ENCODE measurements at regions not wholly inside any gene's neighbourhood (a gene's known extent, or its start where the extent isn't known, plus 50 kb on each side); places are given as distances from the start of the nearest gene placed in this dataset.

GRCh38 chr3:74021449-74021848, 396.7 kb upstream of the PDZRN3 start:
- POLR2A ChIA-PET = no interaction called here

More at GRCh38 chr3:74021449-74021848, 396.7 kb upstream of the PDZRN3 start:
- H3K79me2 ChIP-seq (ENCODE audit: insufficient read depth) = no peaks in the 10 kb centered on the region
- no peaks in the 10 kb centered on the region for H3K36me3 ChIP-seq (replicated peaks in 1 of 2; ENCODE audit: control insufficient read depth in 1 of 2, insufficient read depth in 2 of 2, low read length in 1 of 2)
- H3K9me2 ChIP-seq = no peaks in the 10 kb centered on the region
- H3K9me3 ChIP-seq = no peaks in the 10 kb centered on the region
- no peaks in the 10 kb centered on the region for H4K20me1 ChIP-seq (ENCODE audit: insufficient read depth)
- no peak for TF ChIP-seq SIN3A (IDR thresholded peaks at IDR 0.05; ENCODE audit: borderline replicate concordance, low read depth, low read length)
- no peak for TF ChIP-seq JUND (IDR thresholded peaks at IDR 0.05)
- TF ChIP-seq CTCF (IDR thresholded peaks at IDR 0.05) = no peak
- no peak for TF ChIP-seq ZBTB33 (IDR thresholded peaks at IDR 0.05; ENCODE audit: borderline replicate concordance, low read depth)
- TF ChIP-seq USF1 (IDR thresholded peaks at IDR 0.05; ENCODE audit: borderline replicate concordance, low read depth) = no peak
- TF ChIP-seq TCF12 (IDR thresholded peaks at IDR 0.05) = no peak
- TF ChIP-seq USF2 (IDR thresholded peaks at IDR 0.05; ENCODE audit: borderline replicate concordance, low read depth, low read length) = no peak
- no peak for TF ChIP-seq GATA2 (CRISPR knock-in tag; IDR thresholded peaks at IDR 0.05)
- TF ChIP-seq RCOR1 (IDR thresholded peaks at IDR 0.05; ENCODE audit: low read length) = no peak
- no peak for TF ChIP-seq SMC3 (IDR thresholded peaks at IDR 0.05; ENCODE audit: low read depth, low read length)
- no peak for TF ChIP-seq GABPA (IDR thresholded peaks at IDR 0.05; ENCODE audit: low read depth)
- TF ChIP-seq RXRA (IDR thresholded peaks at IDR 0.05; ENCODE audit: borderline replicate concordance, low read depth) = no peak
- no peak for TF ChIP-seq NFIC (IDR thresholded peaks at IDR 0.05; ENCODE audit: borderline replicate concordance)
- TF ChIP-seq TAF1 (IDR thresholded peaks at IDR 0.05; ENCODE audit: borderline replicate concordance, low read depth, low read length) = no peak
- TF ChIP-seq CHD2 (IDR thresholded peaks at IDR 0.05; ENCODE audit: low read length, partially characterized antibody) = no peak
- TF ChIP-seq MXI1 (IDR thresholded peaks at IDR 0.05; ENCODE audit: low read depth, low read length) = no peak
- H3F3A ChIP-seq (replicated peaks; ENCODE audit: insufficient read depth) = no peaks in the 10 kb centered on the region
- no peak overlapping the region for H3K4me3 ChIP-seq (ENCODE audit: low read depth in 2 of 2, low read length in 1 of 2)
- no peak overlapping the region for H3K4me2 ChIP-seq
- CTCF ChIA-PET = no interaction called here
- H3K27ac ChIP-seq (ENCODE audit: low read depth in 2 of 2, low read length in 1 of 2) = no peak overlapping the region
- 46% methylated on average over 2 of the region's 2 CpGs for WGBS (ENCODE audit: low lambda C conversion rate)
- no peak for DNase-seq
- H3K9ac ChIP-seq = no peak overlapping the region
- H3K4me1 ChIP-seq (ENCODE audit: control insufficient read depth in 1 of 2, insufficient read depth in 2 of 2, low read depth in 1 of 2, low read length in 1 of 2) = no peaks in the 10 kb centered on the region
- H2AFZ ChIP-seq (ENCODE audit: low read depth) = no peak overlapping the region
- H3K27me3 ChIP-seq (ENCODE audit: insufficient read depth) = no peaks in the 10 kb centered on the region
